ENCODE measurements at regions not wholly inside any gene's neighbourhood (a gene's known extent, or its start where the extent isn't known, plus 50 kb on each side); places are given as distances from the start of the nearest gene placed in this dataset.

GRCh38 chr9:13580760-13581159 lies 301.3 kb upstream of the MPDZ start:
- no peak for TF ChIP-seq CTCF (optimal IDR thresholded peaks at IDR 0.05 in 1 of 3, IDR thresholded peaks at IDR 0.05 in 1 of 3, conservative IDR thresholded peaks at IDR 0.05 in 1 of 3; ENCODE audit: extremely low read depth in 1 of 3, insufficient read depth in 2 of 3, low read length in 3 of 3)
- TF ChIP-seq EZH2 (IDR thresholded peaks at IDR 0.05; ENCODE audit: low read length), result no peak

Data from keratinocyte (primary cell).